H1 (cell line): ENCODE measurements at regions not wholly inside any gene's neighbourhood (a gene's known extent, or its start where the extent isn't known, plus 50 kb on each side); places are given as distances from the start of the nearest gene placed in this dataset.

ENCODE experiments used
- CTCF ChIA-PET: fragments of 300-600 bp; sonication (Branson Sonifier 250); formaldehyde crosslinking; loops from one replicate; lab custom pipeline; 2021; ENCODE audit not compliant: partially characterized antibody; lab: Charles Lee
- POLR2A ChIA-PET: fragments of 300-600 bp; sonication (Branson Sonifier 250); formaldehyde crosslinking; loops from one replicate; lab custom pipeline; 2021; ENCODE audit warnings: inconsistent platforms; ENCODE audit not compliant: partially characterized antibody; lab: Charles Lee
- DNase-seq, 2 experiments: peaks; one replicate each; pipeline versions ENCODE4 v3.0.0 to v3.0.0-alpha.2; 2010 to 2022; ENCODE audit warnings: low spot score in 2 of 2, low read depth in 1 of 2, mixed read lengths in 1 of 2
- FAIRE-seq: peaks from 2 replicates; lab custom pipeline; 2011; peaks lifted over from hg19 to GRCh38; lab: Jason Lieb, UNC
- H2AFZ ChIP-seq: 2 replicates; pipeline ENCODE4 v1.8.1; 2012; ENCODE audit warnings: low read length, inconsistent platforms
- H2AK5ac ChIP-seq: 2 replicates; pipeline ENCODE4 v1.6.1; 2013; ENCODE audit warnings: low read depth, low read length
- H2BK120ac ChIP-seq: replicated peaks from 2 replicates; pipeline ENCODE3; 2013; ENCODE audit warnings: low read depth, low read length, inconsistent platforms
- H2BK12ac ChIP-seq: 2 replicates; pipeline ENCODE4 v1.6.1; 2013; ENCODE audit warnings: low read depth, low read length
- H2BK15ac ChIP-seq: 2 replicates; pipeline ENCODE4 v1.6.1; 2013; ENCODE audit warnings: low read length
- H2BK20ac ChIP-seq: 2 replicates; pipeline ENCODE4 v1.6.1; 2013; ENCODE audit warnings: low read length
- H2BK5ac ChIP-seq: 2 replicates; pipeline ENCODE4 v1.6.1; 2013; ENCODE audit warnings: low read depth, low read length
- H3K14ac ChIP-seq: 2 replicates; pipeline ENCODE4 v1.6.1; 2013; ENCODE audit warnings: inconsistent platforms; ENCODE audit not compliant: insufficient read length
- H3K18ac ChIP-seq: 2 replicates; pipeline ENCODE4 v1.6.1; 2013; ENCODE audit warnings: low read length; ENCODE audit errors: extremely low read depth
- H3K23ac ChIP-seq: 2 replicates; pipeline ENCODE4 v1.6.1; 2013; ENCODE audit warnings: inconsistent platforms; ENCODE audit not compliant: insufficient read length
- H3K23me2 ChIP-seq: 2 replicates; pipeline ENCODE4 v1.6.1; 2013; ENCODE audit warnings: low read depth, low read length
- H3K27ac ChIP-seq: 2 replicates; pipeline ENCODE4 v1.6.1; 2011; ENCODE audit warnings: low read depth, low read length, inconsistent platforms
- H3K27me3 ChIP-seq, 4 experiments: replicated peaks in 1 of 4; 1 replicate in 1 of 4; 2 replicates in 3 of 4; pipeline versions ENCODE4 v1.6.1 to v1.8.1; 2011 to 2013; ENCODE audit warnings: low read length in 3 of 4, mild to moderate bottlenecking in 3 of 4, inconsistent platforms in 2 of 4, mixed read lengths in 2 of 4, moderate library complexity in 1 of 4; ENCODE audit not compliant: control insufficient read depth in 3 of 4, insufficient read depth in 3 of 4; ENCODE audit errors: extremely low read depth in 1 of 4
- H3K36me3 ChIP-seq, 4 experiments: 2 replicates each; pipeline versions ENCODE4 v1.6.1 to v1.8.1; 2011 to 2013; ENCODE audit warnings: mild to moderate bottlenecking in 4 of 4, low read length in 3 of 4, moderate library complexity in 2 of 4, control low read depth in 1 of 4, inconsistent platforms in 1 of 4; ENCODE audit not compliant: insufficient read depth in 4 of 4, control insufficient read depth in 2 of 4
- H3K4ac ChIP-seq: replicated peaks from 2 replicates; pipeline ENCODE3; 2013; ENCODE audit warnings: low read length, low read depth, mixed read lengths, inconsistent platforms; ENCODE audit not compliant: insufficient read length
- H3K4me1 ChIP-seq, 4 experiments: replicated peaks in 1 of 4; 1 replicate in 1 of 4; 2 replicates in 3 of 4; pipeline versions ENCODE4 v1.6.1 to v1.8.1; 2011 to 2013; ENCODE audit warnings: low read length in 3 of 4, inconsistent platforms in 2 of 4, mixed read lengths in 1 of 4; ENCODE audit not compliant: insufficient read depth in 4 of 4, control insufficient read depth in 3 of 4
- H3K4me2 ChIP-seq, 2 experiments: 2 replicates each; pipeline versions ENCODE4 v1.6.1 to v1.8.1; 2011 to 2013; ENCODE audit warnings: low read depth in 2 of 2, low read length in 2 of 2, control low read depth in 1 of 2, inconsistent platforms in 1 of 2, mild to moderate bottlenecking in 1 of 2; ENCODE audit not compliant: insufficient read depth in 1 of 2
- H3K4me3 ChIP-seq, 4 experiments: fragments of 200-600, 300-600 bp in 1 of 4; sonication (generic), shearing (Covaris generic), sonication (Bioruptor Twin) in 1 of 4; 2 replicates each; pipeline versions ENCODE4 v1.5.1 to v1.8.1; 2011 to 2016; ENCODE audit warnings: low read length in 4 of 4, low read depth in 3 of 4, control low read depth in 2 of 4, inconsistent platforms in 2 of 4, mild to moderate bottlenecking in 2 of 4, mixed read lengths in 1 of 4, moderate library complexity in 1 of 4; ENCODE audit not compliant: insufficient read depth in 2 of 4; ENCODE audit errors: extremely low read depth in 1 of 4
- H3K56ac ChIP-seq: replicated peaks from 2 replicates; pipeline ENCODE3; 2013; ENCODE audit warnings: low read depth, mild to moderate bottlenecking, mixed read lengths, low read length, inconsistent platforms; ENCODE audit not compliant: insufficient read length
- H3K79me1 ChIP-seq: 2 replicates; pipeline ENCODE4 v1.6.1; 2013; ENCODE audit warnings: low read depth, low read length, control low read depth
- H3K79me2 ChIP-seq, 2 experiments: 2 replicates each; pipeline versions ENCODE4 v1.6.1 to v1.8.1; 2012 to 2013; ENCODE audit warnings: low read length in 2 of 2, mild to moderate bottlenecking in 2 of 2, inconsistent platforms in 1 of 2; ENCODE audit not compliant: insufficient read depth in 2 of 2, control insufficient read depth in 1 of 2
- H3K9ac ChIP-seq, 4 experiments: replicated peaks in 1 of 4; 1 replicate in 1 of 4; 2 replicates in 3 of 4; pipeline versions ENCODE4 v1.6.1 to v1.8.1; 2011 to 2013; ENCODE audit warnings: low read depth in 3 of 4, low read length in 3 of 4, control low read depth in 2 of 4, mild to moderate bottlenecking in 2 of 4, moderate library complexity in 2 of 4, inconsistent platforms in 1 of 4; ENCODE audit errors: extremely low read depth in 1 of 4
- H3K9me3 ChIP-seq, 2 experiments: 2 replicates each; pipeline versions ENCODE4 v1.6.1 to v1.8.1; 2012 to 2013; ENCODE audit warnings: mild to moderate bottlenecking in 2 of 2, moderate library complexity in 2 of 2, control low read depth in 1 of 2, inconsistent platforms in 1 of 2, low read depth in 1 of 2, low read length in 1 of 2, mixed read lengths in 1 of 2; ENCODE audit not compliant: insufficient read depth in 2 of 2
- H4K20me1 ChIP-seq, 2 experiments: replicated peaks in 1 of 2; 2 replicates each; pipeline versions ENCODE3 to v1.8.1; 2011 to 2013; ENCODE audit warnings: inconsistent platforms in 2 of 2, low read length in 2 of 2, mild to moderate bottlenecking in 1 of 2; ENCODE audit not compliant: insufficient read depth in 2 of 2, control insufficient read depth in 1 of 2
- H4K5ac ChIP-seq: 2 replicates; pipeline ENCODE4 v1.6.1; 2013; ENCODE audit warnings: low read length, low read depth, mixed read lengths, inconsistent platforms; ENCODE audit not compliant: insufficient read length
- H4K8ac ChIP-seq: 2 replicates; pipeline ENCODE4 v1.8.0; 2013; ENCODE audit warnings: mild to moderate bottlenecking, moderate library complexity, low read length, inconsistent platforms; ENCODE audit not compliant: insufficient read depth; ENCODE audit errors: extremely low read depth
- H4K91ac ChIP-seq: replicated peaks from 2 replicates; pipeline ENCODE3; 2013; ENCODE audit warnings: low read length, mixed read lengths, inconsistent platforms; ENCODE audit not compliant: insufficient read length
- CHD1 ChIP-seq: IDR thresholded peaks from 2 replicates; pipeline ENCODE4 v1.6.1; 2012; ENCODE audit warnings: low read depth, low read length, improper control_type of control experiment
- TAF1 ChIP-seq: IDR thresholded peaks from 2 replicates; pipeline ENCODE4 v1.6.1; 2011; ENCODE audit warnings: mild to moderate bottlenecking, low read depth, low read length
- WGBS, 2 experiments: shearing (Covaris generic) in 1 of 2; methylation state at CpG; one replicate each; pipeline versions ENCODE4 v1.1.6 to v1.1.7; 2013 to 2015; ENCODE audit warnings: low lambda C conversion rate in 2 of 2, mixed read lengths in 2 of 2, inconsistent platforms in 1 of 2, low coverage in 1 of 2, missing lambda C conversion rate in 1 of 2; ENCODE audit not compliant: insufficient replicate concordance in 2 of 2, insufficient coverage in 1 of 2, insufficient read length in 1 of 2; ENCODE audit errors: extremely low coverage in 1 of 2, missing lambda C conversion rate in 1 of 2; 5-methylcytosine and 5-hydroxymethylcytosine counted together

GRCh38 chr1:239023732-239024360 lies 362.5 kb upstream of the CHRM3 start:
- POLR2A ChIA-PET, result no interaction called here
- no peak overlapping the region for H3K9ac ChIP-seq
- no peak overlapping the region for H3K4ac ChIP-seq
- H4K8ac ChIP-seq, result no peak overlapping the region
- no peaks in the 10 kb centered on the region for H3K9me3 ChIP-seq
- no peak overlapping the region for H2BK15ac ChIP-seq
- DNase-seq (no peak), FAIRE-seq (no peak)
- no peak overlapping the region for H2BK12ac ChIP-seq
- H3K23ac ChIP-seq, result no peak overlapping the region
- H3K23me2 ChIP-seq, result no peaks in the 10 kb centered on the region
- H3K4me1 ChIP-seq, result 0 out of 7 replicates have a peak, but pooled peaks cover 0 to 3% (median 0%) of the 10 kb centered on the region in 4 experiments
- H4K5ac ChIP-seq, result no peak overlapping the region
- H2AK5ac ChIP-seq, result no peak overlapping the region
- no peak overlapping the region for H3K18ac ChIP-seq
- no peak overlapping the region for H2AFZ ChIP-seq
- no peaks in the 10 kb centered on the region for H3K79me2 ChIP-seq
- H2BK5ac ChIP-seq, result no peak overlapping the region
- H3K79me1 ChIP-seq, result no peaks in the 10 kb centered on the region
- H2BK120ac ChIP-seq, result no peak overlapping the region
- no peak overlapping the region for H3K27ac ChIP-seq
- H3K4me2 ChIP-seq, result no peak overlapping the region
- no peak overlapping the region for H3K56ac ChIP-seq
- no peaks in the 10 kb centered on the region for H3K36me3 ChIP-seq
- H2BK20ac ChIP-seq, result no peak overlapping the region
- no peak overlapping the region for H3K4me3 ChIP-seq
- CTCF ChIA-PET, result no interaction called here
- H3K27me3 ChIP-seq, result no peaks in the 10 kb centered on the region
- H4K20me1 ChIP-seq, result no peaks in the 10 kb centered on the region
- no peak overlapping the region for H3K14ac ChIP-seq
- 69% methylated on average over 4 of the region's 4 CpGs; no CpG with 5 or more reads in 1 of the 2 experiments for WGBS, 2 experiments
- H4K91ac ChIP-seq, result no peak overlapping the region
- TF ChIP-seq CHD1, result no peak
- TF ChIP-seq TAF1, result no peak
